DMS114 treated with DMSO at 0.1 percent for 48 hours (cell line): ENCODE measurements at regions not wholly inside any gene's neighbourhood (a gene's known extent, or its start where the extent isn't known, plus 50 kb on each side); places are given as distances from the start of the nearest gene placed in this dataset.

Experiments
- DNase-seq: peaks from one replicate; lab custom pipeline; 2025; ENCODE audit not compliant: unreplicated experiment; lab: John Stamatoyannopoulos, UW

DNA sequence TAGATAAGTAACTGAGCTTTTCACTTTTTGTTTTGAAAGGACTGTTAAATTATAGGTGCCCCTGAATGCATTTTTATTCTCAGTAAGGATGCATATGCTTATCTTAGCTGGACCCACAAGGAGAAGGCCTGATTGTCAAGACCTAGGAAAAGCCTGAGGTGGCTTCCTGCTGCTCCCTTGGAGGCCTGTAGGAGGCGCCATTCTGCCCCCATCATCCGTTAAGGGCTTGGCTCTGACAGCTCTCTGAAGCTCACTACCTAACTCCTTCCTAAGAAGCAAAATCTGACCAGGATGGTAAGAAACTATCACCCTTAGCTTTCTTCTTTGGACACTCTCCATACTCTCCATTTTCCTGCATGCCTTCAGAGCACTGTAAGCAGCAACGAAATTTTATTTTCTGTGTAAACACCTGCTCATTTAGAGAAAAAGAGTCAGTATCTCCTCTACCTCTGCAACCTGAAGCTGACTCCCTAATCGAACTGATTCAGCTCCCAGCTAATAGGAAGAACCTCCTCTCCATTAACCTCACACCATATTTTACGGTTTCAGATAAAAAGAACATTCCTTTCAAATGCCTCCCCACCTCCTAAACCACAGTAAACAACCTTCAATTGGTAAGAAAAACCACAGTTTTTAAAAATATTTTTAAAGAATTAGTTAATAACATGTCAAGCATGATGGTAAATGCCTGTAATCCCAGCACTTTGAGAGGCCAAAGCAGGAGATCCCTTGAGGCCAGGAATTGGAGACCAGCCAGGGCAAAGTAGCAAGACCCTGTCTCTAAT is 73.4 kb upstream of the EDNRA start:
- DNase-seq, result no peak

DNA sequence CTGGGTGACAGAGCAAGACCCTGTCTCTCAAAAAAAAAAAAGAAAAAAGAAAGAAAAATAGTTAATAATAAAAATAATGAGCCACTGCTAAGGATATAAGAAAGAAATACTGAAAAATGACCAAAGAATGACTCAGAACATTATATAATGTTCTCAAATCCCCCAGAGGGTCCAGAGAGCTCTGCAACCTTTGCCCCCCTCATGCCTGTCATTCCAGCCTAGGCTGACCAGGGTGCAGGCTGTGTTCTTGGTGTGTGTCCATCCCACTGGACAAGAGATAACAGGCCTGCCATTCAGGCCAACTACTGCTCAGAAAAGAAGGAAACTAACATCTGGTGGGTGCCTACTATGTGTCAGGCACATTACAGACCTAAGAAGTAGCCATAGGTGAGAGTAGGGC is 72.7 kb upstream of the EDNRA start:
- DNase-seq, result no peak

DNA sequence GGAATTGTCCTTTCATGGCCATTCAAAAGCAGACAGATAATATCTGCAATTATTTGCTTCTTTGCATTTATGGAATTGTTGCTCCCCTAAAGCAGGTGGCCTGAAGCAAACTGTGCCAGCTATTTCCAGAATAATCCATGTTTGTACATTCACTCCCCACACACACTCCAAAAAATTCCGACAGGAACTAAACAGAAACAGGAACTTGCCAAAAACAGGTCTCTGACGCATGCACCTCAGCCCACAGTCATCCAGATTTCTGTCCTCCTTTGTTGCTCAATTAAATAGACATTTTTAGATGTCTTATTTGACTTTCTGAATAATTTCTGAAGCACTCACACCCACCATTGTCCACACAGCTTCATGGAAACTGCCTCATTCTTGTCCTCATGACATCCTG is 71.5 kb upstream of the EDNRA start:
- DNase-seq, result no peak

DNA sequence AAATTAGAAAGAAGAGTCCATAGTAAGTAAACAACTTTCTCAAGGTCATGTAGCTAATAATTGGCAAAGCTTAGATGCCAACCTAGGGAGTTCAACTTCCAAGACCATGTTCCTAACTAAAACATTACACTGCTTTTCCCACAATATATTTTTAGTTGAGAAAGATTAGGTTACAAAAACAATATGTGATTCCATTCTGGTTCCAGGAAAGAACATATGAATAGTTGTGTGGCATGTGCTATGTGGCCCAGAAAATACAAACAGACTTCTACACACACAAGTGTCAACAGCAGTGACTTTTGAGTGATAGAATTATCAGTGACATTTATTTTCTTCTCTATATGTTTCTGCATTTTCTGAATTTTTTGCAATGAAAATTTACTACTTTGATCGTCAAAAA is 62.7 kb upstream of the EDNRA start:
- DNase-seq, result no peak

DNA sequence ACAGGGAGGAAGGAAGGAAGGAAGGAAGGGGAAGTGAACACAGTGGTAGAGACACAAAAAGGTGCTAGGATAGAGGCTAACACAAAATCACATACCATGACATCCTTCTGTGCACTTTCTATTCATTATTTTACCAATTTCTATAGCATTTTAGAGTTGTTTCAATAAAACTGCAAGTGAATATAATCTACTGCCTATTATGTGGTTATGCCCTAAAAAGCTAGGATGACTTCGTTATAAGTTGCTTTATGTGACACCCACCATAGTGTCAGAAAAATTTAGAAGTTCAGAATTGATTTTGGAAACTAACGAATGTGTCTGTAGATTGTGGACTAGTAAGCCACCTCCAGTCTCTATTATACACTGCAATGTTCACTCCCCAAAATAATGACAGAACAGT is 59.4 kb upstream of the EDNRA start:
- no peak for DNase-seq

DNA sequence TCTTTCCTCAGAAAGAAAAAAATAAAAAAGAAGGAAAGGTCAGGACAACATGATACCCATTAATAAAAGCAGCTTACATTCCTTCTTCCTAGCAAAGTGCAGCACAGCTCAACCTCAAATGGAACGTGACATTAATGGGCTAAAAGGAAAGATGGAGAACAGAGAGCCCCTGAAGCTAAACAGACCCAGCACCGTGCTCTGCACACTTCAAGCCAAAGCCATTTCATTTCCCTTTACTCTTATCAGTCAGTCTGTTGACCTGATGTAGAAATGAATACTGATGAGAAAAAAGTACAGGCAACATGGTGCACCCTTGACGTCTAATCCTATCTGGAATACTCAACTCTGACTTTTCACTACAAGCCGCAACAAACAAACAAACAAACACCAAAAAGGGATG is 57.7 kb upstream of the EDNRA start:
- no peak for DNase-seq

DNA sequence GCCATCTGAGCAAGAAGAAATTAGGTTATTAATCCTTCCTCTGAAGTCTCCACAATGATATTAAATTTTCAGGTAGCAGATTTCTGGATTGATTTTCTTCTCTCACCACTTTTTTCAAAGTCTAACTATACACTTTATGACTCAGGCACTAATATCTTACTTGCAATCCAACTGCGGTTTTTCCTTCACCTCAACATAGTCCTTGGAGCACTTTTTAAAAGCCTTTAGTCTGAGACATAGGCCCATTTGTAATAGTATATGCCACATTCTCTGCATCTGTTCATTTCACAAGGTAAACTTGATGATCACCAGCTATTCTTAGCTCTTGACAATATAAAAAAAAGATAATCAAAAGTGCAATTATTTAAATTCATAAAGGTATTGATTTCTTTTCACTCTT is 55.9 kb upstream of the EDNRA start:
- no peak for DNase-seq

DNA sequence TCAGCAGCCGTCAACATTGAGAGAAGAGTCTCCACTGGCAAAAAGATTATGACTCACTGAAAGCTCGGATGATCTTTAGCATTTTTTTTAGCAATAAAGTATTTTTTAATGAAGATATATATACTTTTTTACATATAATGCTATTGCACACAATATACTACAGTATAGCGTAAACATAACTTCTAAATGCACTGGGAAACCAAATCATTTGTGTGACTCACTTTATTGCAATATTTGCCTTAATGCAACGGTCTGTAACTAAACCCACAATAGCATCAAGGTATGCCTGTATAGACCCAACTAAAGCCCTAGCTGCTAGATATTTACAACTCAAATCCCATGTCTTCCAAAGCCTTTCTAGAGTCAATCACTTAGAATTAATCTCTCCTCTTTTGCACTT is 52.3 kb upstream of the EDNRA start:
- DNase-seq, result no peak

DNA sequence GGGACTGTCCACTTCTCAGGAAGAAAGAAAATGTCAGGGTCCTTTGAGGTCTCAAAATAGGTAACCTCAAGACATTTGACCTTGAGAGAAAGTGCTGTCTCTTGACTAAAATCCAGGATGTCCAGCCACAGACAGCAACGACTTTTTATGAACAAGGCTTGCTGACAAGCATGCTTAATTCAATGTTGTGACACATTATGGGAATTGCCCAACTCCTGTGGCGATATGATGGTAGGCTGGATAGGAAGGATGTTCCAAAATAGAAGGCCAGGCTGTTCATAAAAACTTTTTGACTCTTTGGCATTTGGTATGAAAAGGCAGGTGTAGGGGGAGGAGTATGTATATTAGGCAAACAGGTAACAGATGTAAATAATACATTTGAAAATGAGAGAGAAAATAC is 50.8 kb upstream of the EDNRA start:
- DNase-seq, result no peak
